ENCODE measurements at regions not wholly inside any gene's neighbourhood (a gene's known extent, or its start where the extent isn't known, plus 50 kb on each side); places are given as distances from the start of the nearest gene placed in this dataset.

DNA sequence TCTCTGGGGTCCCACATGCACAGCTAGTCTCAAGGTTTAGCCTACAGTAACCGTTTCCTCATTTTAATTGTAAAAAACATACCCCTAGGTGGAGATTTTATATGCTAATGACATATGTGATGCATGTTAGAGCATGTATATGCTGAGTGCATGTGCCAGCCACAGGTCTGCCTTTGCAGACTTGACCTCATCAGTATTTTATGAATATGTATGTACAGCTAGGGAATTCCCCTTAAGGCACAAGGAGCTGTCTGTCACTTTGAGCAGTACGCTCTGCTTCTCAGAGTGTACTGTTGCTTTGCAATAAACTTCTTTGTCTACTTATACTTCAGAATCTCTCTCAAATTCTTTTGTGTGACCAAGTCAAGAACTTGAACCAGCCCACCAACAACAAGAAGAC lies 131.2 kb upstream of the ERBB4 start:
- H3K79me1 ChIP-seq (ENCODE audit: insufficient read depth, low read depth, low read length, poor library complexity, severe bottlenecking): no peaks in the 10 kb centered on the region
- H3K27me3 Mint-ChIP-seq (ENCODE audit: low read depth): no peaks in the 10 kb centered on the region
- no peak overlapping the region for H3K4me3 Mint-ChIP-seq
- no peak overlapping the region for H3K27ac ChIP-seq (ENCODE audit: insufficient read length, low read depth, low read length)
- no peak overlapping the region for H4K91ac ChIP-seq (ENCODE audit: insufficient read length, low read depth, low read length)
- H3K4me1 Mint-ChIP-seq: no peaks in the 10 kb centered on the region
- H3K18ac ChIP-seq (ENCODE audit: insufficient read length, low read depth, low read length): no peak overlapping the region
- H3K23me2 ChIP-seq (ENCODE audit: insufficient read length, low read depth, low read length, poor library complexity, severe bottlenecking): no peaks in the 10 kb centered on the region
- no peaks in the 10 kb centered on the region for H3K27me3 ChIP-seq (ENCODE audit: insufficient read depth, low read length)
- WGBS (ENCODE audit: extremely low coverage, insufficient read length, low lambda C conversion rate): no CpG with 5 or more reads among the region's 2 CpGs
- TF ChIP-seq, protein P1, sequence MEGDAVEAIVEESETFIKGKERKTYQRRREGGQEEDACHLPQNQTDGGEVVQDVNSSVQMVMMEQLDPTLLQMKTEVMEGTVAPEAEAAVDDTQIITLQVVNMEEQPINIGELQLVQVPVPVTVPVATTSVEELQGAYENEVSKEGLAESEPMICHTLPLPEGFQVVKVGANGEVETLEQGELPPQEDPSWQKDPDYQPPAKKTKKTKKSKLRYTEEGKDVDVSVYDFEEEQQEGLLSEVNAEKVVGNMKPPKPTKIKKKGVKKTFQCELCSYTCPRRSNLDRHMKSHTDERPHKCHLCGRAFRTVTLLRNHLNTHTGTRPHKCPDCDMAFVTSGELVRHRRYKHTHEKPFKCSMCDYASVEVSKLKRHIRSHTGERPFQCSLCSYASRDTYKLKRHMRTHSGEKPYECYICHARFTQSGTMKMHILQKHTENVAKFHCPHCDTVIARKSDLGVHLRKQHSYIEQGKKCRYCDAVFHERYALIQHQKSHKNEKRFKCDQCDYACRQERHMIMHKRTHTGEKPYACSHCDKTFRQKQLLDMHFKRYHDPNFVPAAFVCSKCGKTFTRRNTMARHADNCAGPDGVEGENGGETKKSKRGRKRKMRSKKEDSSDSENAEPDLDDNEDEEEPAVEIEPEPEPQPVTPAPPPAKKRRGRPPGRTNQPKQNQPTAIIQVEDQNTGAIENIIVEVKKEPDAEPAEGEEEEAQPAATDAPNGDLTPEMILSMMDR (conservative IDR thresholded peaks at IDR 0.05): no peak
- no peaks in the 10 kb centered on the region for H3K79me2 ChIP-seq (ENCODE audit: insufficient read depth, low read length)
- no peaks in the 10 kb centered on the region for H3K36me3 Mint-ChIP-seq (ENCODE audit: insufficient read depth in 1 of 3, low read depth in 3 of 3)
- no peaks in the 10 kb centered on the region for H4K20me1 ChIP-seq (ENCODE audit: control insufficient read depth, insufficient read depth, insufficient read length)
- no peaks in the 10 kb centered on the region; a peak in 1 of 5 replicates for H3K9me3 Mint-ChIP-seq
- H4K8ac ChIP-seq (replicated peaks; ENCODE audit: insufficient read length, low read depth, low read length): no peak overlapping the region
- H2BK5ac ChIP-seq (ENCODE audit: insufficient read length, low read length): no peak overlapping the region
- H2AK5ac ChIP-seq (ENCODE audit: insufficient read length, low read length): no peak overlapping the region
- no peak overlapping the region for H2BK20ac ChIP-seq (ENCODE audit: low read depth, low read length, poor library complexity, severe bottlenecking)
- no peak overlapping the region for H3K14ac ChIP-seq (ENCODE audit: insufficient read depth, low read length)
- no peak overlapping the region for H4K5ac ChIP-seq (ENCODE audit: insufficient read length, low read depth, low read length)
- H3K4ac ChIP-seq (ENCODE audit: low read depth, low read length): no peak overlapping the region
- no peak overlapping the region for H3K56ac ChIP-seq (ENCODE audit: insufficient read length, low read depth, low read length)
- H2BK12ac ChIP-seq (ENCODE audit: insufficient read length, low read depth, low read length): no peak overlapping the region
- no peak overlapping the region for H2BK120ac ChIP-seq (ENCODE audit: low read depth, low read length, poor library complexity, severe bottlenecking)
- no peak overlapping the region for H3K23ac ChIP-seq (ENCODE audit: insufficient read length, low read depth, low read length)
- no peak for DNase-seq
- H3T11ph ChIP-seq (ENCODE audit: low read length): no peak overlapping the region
- H2BK15ac ChIP-seq (ENCODE audit: low read depth, low read length): no peak overlapping the region
- H3K27ac Mint-ChIP-seq: no peak overlapping the region
- H3K4me1 ChIP-seq (ENCODE audit: insufficient read depth, low read length): no peaks in the 10 kb centered on the region
- H3K9ac ChIP-seq (ENCODE audit: extremely low read depth, insufficient read length, low read length): no peak overlapping the region
- no peaks in the 10 kb centered on the region for H3K9me3 ChIP-seq (ENCODE audit: control insufficient read depth, low read depth, low read length)
- no peak overlapping the region for H3K4me2 ChIP-seq (ENCODE audit: insufficient read depth, insufficient read length, low read length)
- H2AFZ ChIP-seq (ENCODE audit: low read length): no peak overlapping the region
